GM12865 (cell line): ENCODE measurements at regions not wholly inside any gene's neighbourhood (a gene's known extent, or its start where the extent isn't known, plus 50 kb on each side); places are given as distances from the start of the nearest gene placed in this dataset.

ENCODE experiments used
- DNase-seq: peaks from one replicate; pipeline ENCODE4 v3.0.0; 2010; ENCODE audit warnings: low read depth
- H3K4me3 ChIP-seq: 2 replicates; pipeline ENCODE4 v1.5.1; 2011; ENCODE audit warnings: mild to moderate bottlenecking, low read depth, low read length, control low read depth
- CTCF ChIP-seq: IDR thresholded peaks from 2 replicates; pipeline ENCODE4 v1.5.1; 2011; ENCODE audit warnings: low read length, control low read depth, low read depth, inconsistent platforms; ENCODE audit not compliant: insufficient read depth; ENCODE audit errors: missing control alignments

- no peak for TF ChIP-seq CTCF
- H3K4me3 ChIP-seq, result no peak overlapping the region
- DNase-seq, result no peak
These were observed 68.2 kb downstream of the ARHGAP35 start for GRCh38 chr19:46928951-46929350.

- DNase-seq, result no peak
- no peak overlapping the region for H3K4me3 ChIP-seq
- no peak for TF ChIP-seq CTCF
These were observed 70.4 kb downstream of the ARHGAP35 start for GRCh38 chr19:46931202-46931601.

- no peak overlapping the region for H3K4me3 ChIP-seq
- DNase-seq, result no peak
- no peak for TF ChIP-seq CTCF
These were observed 71.5 kb downstream of the ARHGAP35 start for GRCh38 chr19:46932346-46932745.

- no peak overlapping the region for H3K4me3 ChIP-seq
- TF ChIP-seq CTCF, result no peak
- no peak for DNase-seq
These were observed 74.4 kb downstream of the ARHGAP35 start for GRCh38 chr19:46935066-46935663.

- no peak for TF ChIP-seq CTCF
- H3K4me3 ChIP-seq, result no peak overlapping the region
These were observed 76.3 kb upstream of the NPAS1 start for GRCh38 chr19:46943150-46943946.

GRCh38 chr19:46944123-46944748, 75.4 kb upstream of the NPAS1 start:
- no peak for DNase-seq
- no peak for TF ChIP-seq CTCF
- H3K4me3 ChIP-seq, result no peak overlapping the region

More at GRCh38 chr19:46943150-46943946, 76.3 kb upstream of the NPAS1 start:
- DNase-seq, result no peak
